ENCODE measurements at regions not wholly inside any gene's neighbourhood (a gene's known extent, or its start where the extent isn't known, plus 50 kb on each side); places are given as distances from the start of the nearest gene placed in this dataset.

- no peaks in the 10 kb centered on the region for H3F3A ChIP-seq (ENCODE audit: insufficient read depth, low read length)
- no peak overlapping the region for H3K9ac ChIP-seq (ENCODE audit: low read length)
- H4K20me1 ChIP-seq (ENCODE audit: insufficient read depth, low read length), result no peaks in the 10 kb centered on the region
- H2AFZ ChIP-seq (ENCODE audit: low read length), result no peak overlapping the region
- no peaks in the 10 kb centered on the region for H3K36me3 ChIP-seq (replicated peaks; ENCODE audit: insufficient read depth, low read length)
- no peaks in the 10 kb centered on the region for H3K27me3 ChIP-seq (replicated peaks; ENCODE audit: insufficient read depth, low read length)
- no peaks in the 10 kb centered on the region for H3K9me2 ChIP-seq (replicated peaks; ENCODE audit: insufficient read depth, low read length)
- H3K4me3 ChIP-seq (ENCODE audit: low read length), result no peak overlapping the region
- no peaks in the 10 kb centered on the region for H3K4me1 ChIP-seq (ENCODE audit: low read length)
- H3K4me2 ChIP-seq (ENCODE audit: low read depth, low read length), result no peak overlapping the region
- TF ChIP-seq EZH2 (optimal IDR thresholded peaks at IDR 0.05; ENCODE audit: low read depth, low read length) (no peak), CTCF (IDR thresholded peaks at IDR 0.05; ENCODE audit: low read length) (no peak), EZH2phosphoT487 (IDR thresholded peaks at IDR 0.05; ENCODE audit: low read length) (no peak)
- H3K79me2 ChIP-seq (ENCODE audit: low read length), result no peaks in the 10 kb centered on the region
- no peak overlapping the region for H3K27ac ChIP-seq (ENCODE audit: low read length)
- no peaks in the 10 kb centered on the region for H3K9me3 ChIP-seq (replicated peaks; ENCODE audit: insufficient read depth, low read length)
- DNase-seq, result no peak
Measured at GRCh38 chr15:95946241-95946640, 384.3 kb upstream of the NR2F2 start.

- H2AFZ ChIP-seq (ENCODE audit: low read length), result no peak overlapping the region
- H3K9ac ChIP-seq (ENCODE audit: low read length), result no peak overlapping the region
- TF ChIP-seq CTCF (IDR thresholded peaks at IDR 0.05; ENCODE audit: low read length) (no peak), EZH2phosphoT487 (IDR thresholded peaks at IDR 0.05; ENCODE audit: low read length) (no peak), EZH2 (optimal IDR thresholded peaks at IDR 0.05; ENCODE audit: low read depth, low read length) (no peak)
Measured at GRCh38 chr15:95946926-95947325, 383.6 kb upstream of the NR2F2 start.

GRCh38 chr15:95948411-95948810, 382.1 kb upstream of the NR2F2 start:
- H3K9me2 ChIP-seq (replicated peaks; ENCODE audit: insufficient read depth, low read length), result no peaks in the 10 kb centered on the region
- H3K9ac ChIP-seq (ENCODE audit: low read length), result no peak overlapping the region
- H3K27ac ChIP-seq (ENCODE audit: low read length), result no peak overlapping the region
- H3K36me3 ChIP-seq (replicated peaks; ENCODE audit: insufficient read depth, low read length), result no peaks in the 10 kb centered on the region
- H4K20me1 ChIP-seq (ENCODE audit: insufficient read depth, low read length), result no peaks in the 10 kb centered on the region
- H3K4me3 ChIP-seq (ENCODE audit: low read length), result no peak overlapping the region
- H3K4me2 ChIP-seq (ENCODE audit: low read depth, low read length), result no peak overlapping the region
- DNase-seq, result no peak
- H3F3A ChIP-seq (ENCODE audit: insufficient read depth, low read length), result no peaks in the 10 kb centered on the region
- H2AFZ ChIP-seq (ENCODE audit: low read length), result no peak overlapping the region
- TF ChIP-seq EZH2 (optimal IDR thresholded peaks at IDR 0.05; ENCODE audit: low read depth, low read length) (no peak), EZH2phosphoT487 (IDR thresholded peaks at IDR 0.05; ENCODE audit: low read length) (no peak), CTCF (IDR thresholded peaks at IDR 0.05; ENCODE audit: low read length) (no peak)
- no peaks in the 10 kb centered on the region for H3K27me3 ChIP-seq (replicated peaks; ENCODE audit: insufficient read depth, low read length)
- no peaks in the 10 kb centered on the region for H3K9me3 ChIP-seq (replicated peaks; ENCODE audit: insufficient read depth, low read length)
- no peaks in the 10 kb centered on the region for H3K79me2 ChIP-seq (ENCODE audit: low read length)
- H3K4me1 ChIP-seq (ENCODE audit: low read length), result no peaks in the 10 kb centered on the region

More at GRCh38 chr15:95946926-95947325, 383.6 kb upstream of the NR2F2 start:
- Histone ChIP-seq H3K79me2 (ENCODE audit: low read length) (no peaks in the 10 kb centered on the region), H4K20me1 (ENCODE audit: insufficient read depth, low read length) (no peaks in the 10 kb centered on the region), H3K4me3 (ENCODE audit: low read length) (no peak overlapping the region), H3K9me3 (replicated peaks; ENCODE audit: insufficient read depth, low read length) (no peaks in the 10 kb centered on the region), H3K27ac (ENCODE audit: low read length) (no peak overlapping the region), H3K27me3 (replicated peaks; ENCODE audit: insufficient read depth, low read length) (no peaks in the 10 kb centered on the region), H3K9me2 (replicated peaks; ENCODE audit: insufficient read depth, low read length) (no peaks in the 10 kb centered on the region), H3K4me1 (ENCODE audit: low read length) (no peaks in the 10 kb centered on the region), H3K4me2 (ENCODE audit: low read depth, low read length) (no peak overlapping the region), H3F3A (ENCODE audit: insufficient read depth, low read length) (no peaks in the 10 kb centered on the region), H3K36me3 (replicated peaks; ENCODE audit: insufficient read depth, low read length) (no peaks in the 10 kb centered on the region)
- DNase-seq, result no peak

Measured in MM.1S (cell line).